K562 (cell line): ENCODE measurements at regions not wholly inside any gene's neighbourhood (a gene's known extent, or its start where the extent isn't known, plus 50 kb on each side); places are given as distances from the start of the nearest gene placed in this dataset.

Experiments used
- ATAC-seq: fragments of 200-7000 bp; cut with Tn5 transposase; 3 replicates; pipeline ENCODE4 v1.9.1; 2020; ENCODE audit warnings: moderate library complexity
- BruUV-seq: library from RNA; stranded (reverse); fragments of 400-500 nt; replicated peaks from 2 replicates; lab custom pipeline; 2021; lab: Mats Ljungman, UMichigan
- CTCF ChIA-PET: fragments of 300-600 bp; formaldehyde crosslinking; extraction: SDS; loops from one replicate; lab custom pipeline; 2021; ENCODE audit warnings: low intra/inter-chr PET ratio; lab: Yijun Ruan, JAX
- POLR2A ChIA-PET: fragments of 300-600, 350-650 bp; sonication (Branson Sonifier 250); formaldehyde crosslinking; extraction: SDS; loops from one replicate; lab custom pipeline; 2021; ENCODE audit warnings: antibody characterized with exemption, inconsistent platforms; lab: Yijun Ruan, JAX
- DNase-seq, 4 experiments: peaks; one replicate each; pipeline versions ENCODE4 v3.0.0 to v3.0.0-alpha.2; 2011 to 2018; ENCODE audit warnings: low spot score in 3 of 4, mixed read lengths in 3 of 4; ENCODE audit errors: extremely low read depth in 1 of 4
- FAIRE-seq: peaks from 2 replicates; lab custom pipeline; 2011; peaks lifted over from hg19 to GRCh38; lab: Jason Lieb, UNC
- H2AFZ ChIP-seq: 2 replicates; pipeline ENCODE4 v1.6.0; 2011; ENCODE audit warnings: low read depth, low read length, control low read depth, inconsistent platforms
- H3K27ac ChIP-seq: fragments of 200-600 bp; 3 replicates; pipeline ENCODE4 v1.8.0; 2011; ENCODE audit warnings: low read depth, mild to moderate bottlenecking, control low read depth, inconsistent platforms, low read length, moderate library complexity, mixed read lengths; ENCODE audit errors: extremely low read depth
- H3K27me3 ChIP-seq, 2 experiments: fragments of 300-600 bp in 1 of 2; 2 replicates in 1 of 2; 3 replicates in 1 of 2; pipeline versions ENCODE4 v1.6.0 to v1.8.0; 2011; ENCODE audit warnings: inconsistent platforms in 2 of 2, low read length in 2 of 2, mild to moderate bottlenecking in 1 of 2, mixed read lengths in 1 of 2, moderate library complexity in 1 of 2; ENCODE audit not compliant: control insufficient read depth in 2 of 2, insufficient read depth in 2 of 2
- H3K36me3 ChIP-seq: fragments of 300-600 bp; 3 replicates; pipeline ENCODE4 v1.8.0; 2011; ENCODE audit warnings: mild to moderate bottlenecking, low read length, inconsistent platforms; ENCODE audit not compliant: control insufficient read depth, insufficient read depth
- H3K4me1 ChIP-seq, 2 experiments: fragments of 200-600 bp in 1 of 2; replicated peaks in 1 of 2; 2 replicates in 1 of 2; 3 replicates in 1 of 2; pipeline versions ENCODE4 v1.5.1 to v1.8.0; 2011; ENCODE audit warnings: inconsistent platforms in 2 of 2, low read length in 2 of 2, mild to moderate bottlenecking in 1 of 2, mixed read lengths in 1 of 2, moderate library complexity in 1 of 2; ENCODE audit not compliant: control insufficient read depth in 2 of 2, insufficient read depth in 2 of 2
- H3K4me2 ChIP-seq: 2 replicates; pipeline ENCODE4 v1.6.1; 2011; ENCODE audit warnings: low read length, control low read depth, inconsistent platforms, mixed read lengths; ENCODE audit not compliant: insufficient read depth
- H3K4me3 ChIP-seq: fragments of 200-600 bp; sonication (generic), shearing (Covaris generic); 2 replicates; pipeline ENCODE4 v1.5.1; 2016; ENCODE audit warnings: control low read depth, inconsistent platforms
- H3K79me2 ChIP-seq: fragments of 200-600 bp; 3 replicates; pipeline ENCODE4 v1.8.0; 2011; ENCODE audit warnings: low read length, inconsistent platforms; ENCODE audit not compliant: control insufficient read depth, insufficient read depth
- H3K9ac ChIP-seq, 2 experiments: 2 replicates each; pipeline versions ENCODE4 v1.6.0 to v1.6.1; 2011; ENCODE audit warnings: low read depth in 2 of 2, low read length in 2 of 2, control low read depth in 1 of 2, inconsistent platforms in 1 of 2, mild to moderate bottlenecking in 1 of 2, mixed read lengths in 1 of 2; ENCODE audit not compliant: insufficient read depth in 1 of 2
- H3K9me1 ChIP-seq: one replicate; pipeline ENCODE4 v1.6.0; 2011; ENCODE audit warnings: inconsistent platforms, mild to moderate bottlenecking, low read length, moderate library complexity; ENCODE audit not compliant: control insufficient read depth, insufficient read depth
- H3K9me3 ChIP-seq: replicated peaks from 2 replicates; pipeline ENCODE4 v1.5.1; 2011; ENCODE audit warnings: low read depth, low read length, inconsistent platforms; ENCODE audit not compliant: control insufficient read depth, insufficient read depth
- H4K20me1 ChIP-seq: replicated peaks from 2 replicates; pipeline ENCODE4 v1.6.1; 2011; ENCODE audit warnings: low read length, inconsistent platforms, mixed read lengths; ENCODE audit not compliant: control insufficient read depth, insufficient read depth
- CCAR2 ChIP-seq: fragments of 200-400 bp; formaldehyde crosslinking; IDR thresholded peaks from 2 replicates; pipeline ENCODE4 v1.6.1; 2017; ENCODE audit warnings: mild to moderate bottlenecking, low read depth, low read length
- DPF2 ChIP-seq: fragments of 450-650 bp; IDR thresholded peaks from 2 replicates; pipeline ENCODE4 v1.6.1; 2016
- EZH2 ChIP-seq: IDR thresholded peaks from 2 replicates; pipeline ENCODE4 v1.6.1; 2012; ENCODE audit warnings: low read depth, mild to moderate bottlenecking, inconsistent platforms, low read length, borderline replicate concordance
- MEIS2 ChIP-seq: fragments of 450-650 bp; IDR thresholded peaks from 2 replicates; pipeline ENCODE4 v1.6.1; 2014; ENCODE audit warnings: mild to moderate bottlenecking; ENCODE audit not compliant: partially characterized antibody
- MTA1 ChIP-seq: fragments of 450-650 bp; IDR thresholded peaks from 2 replicates; pipeline ENCODE4 v1.6.1; 2017; ENCODE audit warnings: borderline replicate concordance
- SIX5 ChIP-seq, 2 experiments: IDR thresholded peaks; 2 replicates each; pipeline ENCODE4 v1.6.1; 2011; ENCODE audit warnings: low read length in 2 of 2, borderline replicate concordance in 1 of 2, low read depth in 1 of 2, mild to moderate bottlenecking in 1 of 2, moderate library complexity in 1 of 2; ENCODE audit not compliant: insufficient read depth in 1 of 2
- ZEB2 ChIP-seq: fragments of 450-650 bp; IDR thresholded peaks from 2 replicates; pipeline ENCODE4 v1.6.1; 2016
- ZFPM2 ChIP-seq: fragments of 250-450 bp; sonication (Bioruptor Pico); IDR thresholded peaks from 2 replicates; pipeline ENCODE4 v1.5.1; 2022; ENCODE audit warnings: mild to moderate bottlenecking
- ZNF316 ChIP-seq: fragments of 450-650 bp; IDR thresholded peaks from 2 replicates; pipeline ENCODE4 v1.6.1; 2016
- ZNF561 ChIP-seq: fragments of 450-650 bp; formaldehyde crosslinking; conservative IDR thresholded peaks from 2 replicates; pipeline ENCODE4 v1.4.0; 2020; ENCODE audit warnings: mild to moderate bottlenecking, moderate library complexity
- ZNF586 ChIP-seq: fragments of 450-650 bp; formaldehyde crosslinking; conservative IDR thresholded peaks from 2 replicates; pipeline ENCODE4 v1.4.0; 2020; ENCODE audit warnings: mild to moderate bottlenecking, moderate library complexity
- ZNF644 ChIP-seq: fragments of 200-800 bp; sonication (Bioruptor generic); IDR thresholded peaks from 2 replicates; pipeline ENCODE4 v1.6.1; 2016; ENCODE audit warnings: low read depth, missing genetic modification characterization, missing compliant biosample characterization
- WGBS: fragments of 100-300 bp; shearing (Covaris generic); methylation state at CpG from one replicate; pipeline ENCODE4 v1.1.6; 2016; ENCODE audit warnings: low coverage, mixed read lengths; ENCODE audit not compliant: insufficient coverage; ENCODE audit errors: missing lambda C conversion rate; 5-methylcytosine and 5-hydroxymethylcytosine counted together
- in situ Hi-C: fragments of 300-500 bp; cut with MboI; formaldehyde crosslinking; loops from 4 replicates; pipeline ENCODE4 v1.15.0; 2018; ENCODE audit warnings: inconsistent platforms, mixed read lengths
- intact Hi-C: fragments of 100-400 bp; cut with micrococcal nuclease; formaldehyde crosslinking; loops from 2 replicates; pipeline ENCODE4 v1.14.2; 2022
- TF ChIP-seq, protein P1 (sequence below): fragments of 450-650 bp; formaldehyde crosslinking; IDR thresholded peaks from 2 replicates; pipeline ENCODE4 v1.4.0; 2020; ENCODE audit warnings: mild to moderate bottlenecking
- TF ChIP-seq, protein P2 (sequence below): fragments of 250-450 bp; sonication (Bioruptor Pico); IDR thresholded peaks from 2 replicates; pipeline ENCODE4 v1.5.0; 2022; ENCODE audit warnings: mild to moderate bottlenecking
- TF ChIP-seq, protein P3 (sequence below): sonication (generic); formaldehyde crosslinking; IDR thresholded peaks from 2 replicates; pipeline ENCODE4 v1.8.0; 2022; ENCODE audit warnings: mild to moderate bottlenecking, missing genetic modification reagents, borderline replicate concordance
- TF ChIP-seq, protein P4 (sequence below), 2 experiments: fragments of 250-450 bp in 1 of 2; fragments of 450-650 bp in 1 of 2; sonication (Bioruptor Pico) in 1 of 2; IDR thresholded peaks; 2 replicates each; pipeline versions ENCODE4 v1.6.1 to v1.8.0; 2016 to 2021; ENCODE audit warnings: mild to moderate bottlenecking in 2 of 2, moderate library complexity in 2 of 2, missing compliant biosample characterization in 1 of 2, missing genetic modification characterization in 1 of 2

DNA sequence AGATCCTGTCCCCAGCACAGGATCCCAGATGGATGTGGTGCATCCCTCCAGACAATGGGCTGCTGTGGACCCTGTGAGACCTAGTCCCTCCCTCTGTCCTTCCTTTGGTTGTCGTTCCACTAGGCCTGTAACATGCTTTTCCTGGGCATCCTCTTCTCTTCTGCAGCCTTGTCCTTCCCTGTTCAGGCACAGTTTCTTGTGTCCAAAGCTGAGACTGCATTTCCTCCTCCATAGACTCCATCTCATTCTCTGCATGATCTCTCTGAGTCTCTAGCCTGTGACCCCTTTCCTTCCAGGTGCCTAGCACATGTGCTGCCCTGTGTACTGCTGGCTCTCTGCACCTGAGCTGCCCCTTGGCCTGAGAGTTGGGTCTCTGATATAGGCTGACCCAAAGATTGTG lies 293.5 kb upstream of the IGFBP3 start:
- TF ChIP-seq, protein P1, sequence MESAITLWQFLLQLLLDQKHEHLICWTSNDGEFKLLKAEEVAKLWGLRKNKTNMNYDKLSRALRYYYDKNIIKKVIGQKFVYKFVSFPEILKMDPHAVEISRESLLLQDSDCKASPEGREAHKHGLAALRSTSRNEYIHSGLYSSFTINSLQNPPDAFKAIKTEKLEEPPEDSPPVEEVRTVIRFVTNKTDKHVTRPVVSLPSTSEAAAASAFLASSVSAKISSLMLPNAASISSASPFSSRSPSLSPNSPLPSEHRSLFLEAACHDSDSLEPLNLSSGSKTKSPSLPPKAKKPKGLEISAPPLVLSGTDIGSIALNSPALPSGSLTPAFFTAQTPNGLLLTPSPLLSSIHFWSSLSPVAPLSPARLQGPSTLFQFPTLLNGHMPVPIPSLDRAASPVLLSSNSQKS (CRISPR knock-in tag) = no peak
- TF ChIP-seq, protein P2, sequence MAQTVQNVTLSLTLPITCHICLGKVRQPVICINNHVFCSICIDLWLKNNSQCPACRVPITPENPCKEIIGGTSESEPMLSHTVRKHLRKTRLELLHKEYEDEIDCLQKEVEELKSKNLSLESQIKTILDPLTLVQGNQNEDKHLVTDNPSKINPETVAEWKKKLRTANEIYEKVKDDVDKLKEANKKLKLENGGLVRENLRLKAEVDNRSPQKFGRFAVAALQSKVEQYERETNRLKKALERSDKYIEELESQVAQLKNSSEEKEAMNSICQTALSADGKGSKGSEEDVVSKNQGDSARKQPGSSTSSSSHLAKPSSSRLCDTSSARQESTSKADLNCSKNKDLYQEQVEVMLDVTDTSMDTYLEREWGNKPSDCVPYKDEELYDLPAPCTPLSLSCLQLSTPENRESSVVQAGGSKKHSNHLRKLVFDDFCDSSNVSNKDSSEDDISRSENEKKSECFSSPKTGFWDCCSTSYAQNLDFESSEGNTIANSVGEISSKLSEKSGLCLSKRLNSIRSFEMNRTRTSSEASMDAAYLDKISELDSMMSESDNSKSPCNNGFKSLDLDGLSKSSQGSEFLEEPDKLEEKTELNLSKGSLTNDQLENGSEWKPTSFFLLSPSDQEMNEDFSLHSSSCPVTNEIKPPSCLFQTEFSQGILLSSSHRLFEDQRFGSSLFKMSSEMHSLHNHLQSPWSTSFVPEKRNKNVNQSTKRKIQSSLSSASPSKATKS (CRISPR knock-in tag) = no peak
- TF ChIP-seq ZNF316 = no peak
- TF ChIP-seq ZNF644 = no peak
- no peak for TF ChIP-seq DPF2
- no peak for TF ChIP-seq SIX5 (IDR thresholded peaks at IDR 0.05; ENCODE audit: borderline replicate concordance in 1 of 2, insufficient read depth in 1 of 2, low read depth in 1 of 2, low read length in 2 of 2)
- TF ChIP-seq MEIS2 = no peak
- TF ChIP-seq CCAR2 = no peak
- TF ChIP-seq EZH2 = no peak
- no peak for TF ChIP-seq ZFPM2 (CRISPR knock-in tag)
- TF ChIP-seq ZEB2 = no peak
- TF ChIP-seq ZNF561 (CRISPR knock-in tag) = no peak
- TF ChIP-seq, protein P3, sequence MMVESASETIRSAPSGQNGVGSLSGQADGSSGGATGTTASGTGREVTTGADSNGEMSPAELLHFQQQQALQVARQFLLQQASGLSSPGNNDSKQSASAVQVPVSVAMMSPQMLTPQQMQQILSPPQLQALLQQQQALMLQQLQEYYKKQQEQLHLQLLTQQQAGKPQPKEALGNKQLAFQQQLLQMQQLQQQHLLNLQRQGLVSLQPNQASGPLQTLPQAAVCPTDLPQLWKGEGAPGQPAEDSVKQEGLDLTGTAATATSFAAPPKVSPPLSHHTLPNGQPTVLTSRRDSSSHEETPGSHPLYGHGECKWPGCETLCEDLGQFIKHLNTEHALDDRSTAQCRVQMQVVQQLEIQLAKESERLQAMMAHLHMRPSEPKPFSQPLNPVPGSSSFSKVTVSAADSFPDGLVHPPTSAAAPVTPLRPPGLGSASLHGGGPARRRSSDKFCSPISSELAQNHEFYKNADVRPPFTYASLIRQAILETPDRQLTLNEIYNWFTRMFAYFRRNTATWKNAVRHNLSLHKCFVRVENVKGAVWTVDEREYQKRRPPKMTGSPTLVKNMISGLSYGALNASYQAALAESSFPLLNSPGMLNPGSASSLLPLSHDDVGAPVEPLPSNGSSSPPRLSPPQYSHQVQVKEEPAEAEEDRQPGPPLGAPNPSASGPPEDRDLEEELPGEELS (CRISPR knock-in tag) = no peak
- TF ChIP-seq MTA1 = no peak
- TF ChIP-seq ZNF586 (CRISPR knock-in tag) = no peak
- TF ChIP-seq, protein P4, sequence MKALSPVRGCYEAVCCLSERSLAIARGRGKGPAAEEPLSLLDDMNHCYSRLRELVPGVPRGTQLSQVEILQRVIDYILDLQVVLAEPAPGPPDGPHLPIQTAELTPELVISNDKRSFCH (CRISPR knock-in tag; IDR thresholded peaks at IDR 0.05) = no peak
- TF ChIP-seq, protein P4 (tag; IDR thresholded peaks at IDR 0.05) = no peak
- ChIA-PET CTCF (no interaction called here), POLR2A (no interaction called here)
- Histone ChIP-seq H3K27ac (no peak overlapping the region), H3K4me2 (no peak overlapping the region), H3K36me3 (no peaks in the 10 kb centered on the region), H3K4me1 (no peaks in the 10 kb centered on the region), H3K9me3 (no peaks in the 10 kb centered on the region), H2AFZ (no peak overlapping the region), H3K4me3 (no peak overlapping the region), H3K27me3 (no peaks in the 10 kb centered on the region), H3K79me2 (no peaks in the 10 kb centered on the region), H3K9me1 (no peaks in the 10 kb centered on the region), H3K9ac (no peak overlapping the region), H4K20me1 (no peaks in the 10 kb centered on the region)
- DNase-seq = no peak
- in situ Hi-C loops = no loop called here
- intact Hi-C loops = no loop called here
- no TSS peak for BruUV-seq
- ATAC-seq = no peak
- FAIRE-seq = no peak
- 0% methylated on average over 1 of the region's 1 CpG for WGBS
